Ascending aorta (tissue), 2 donors: ENCODE measurements at regions not wholly inside any gene's neighbourhood (a gene's known extent, or its start where the extent isn't known, plus 50 kb on each side); places are given as distances from the start of the nearest gene placed in this dataset.

ENCODE experiments used
- DNase-seq, 2 donors: peaks; one replicate each; pipeline ENCODE4 v3.0.0-alpha.2; 2019; ENCODE audit warnings: low spot score in 2 of 2
- H3K27ac ChIP-seq, 2 donors: fragments of 200-600 bp; sonication (generic); one replicate each; pipeline ENCODE4 v1.5.1; 2016 to 2017; ENCODE audit warnings: mild to moderate bottlenecking in 1 of 2
- H3K27me3 ChIP-seq: fragments of 200-600 bp; sonication (generic); one replicate; pipeline ENCODE4 v1.5.1; 2017
- H3K36me3 ChIP-seq, 2 donors: fragments of 200-600 bp; sonication (generic); one replicate each; pipeline ENCODE4 v1.5.1; 2016
- H3K4me1 ChIP-seq, 2 donors: fragments of 200-600 bp; sonication (generic); one replicate each; pipeline ENCODE4 v1.5.1; 2016 to 2017; ENCODE audit warnings: mild to moderate bottlenecking in 1 of 2
- H3K4me3 ChIP-seq, 2 donors: fragments of 200-600 bp; sonication (generic); one replicate each; pipeline ENCODE4 v1.5.1; 2016 to 2017; ENCODE audit warnings: mild to moderate bottlenecking in 1 of 2
- H3K9me3 ChIP-seq, 2 donors: fragments of 200-600 bp; sonication (generic); one replicate each; pipeline ENCODE4 v1.5.1; 2016
- intact Hi-C: fragments of 100-400 bp; cut with DNase I; formaldehyde crosslinking; loops from one replicate; pipeline ENCODE4 v1.15.1; 2023
- TF ChIP-seq, protein P1 (sequence below), 3 experiments: fragments of 200-600 bp in 2 of 3; fragments of 450-650 bp in 1 of 3; sonication (generic) in 2 of 3; IDR thresholded peaks; one replicate each; pipeline ENCODE4 v1.5.1; 2016 to 2019; ENCODE audit warnings: antibody characterized with exemption in 3 of 3, mild to moderate bottlenecking in 1 of 3, moderate library complexity in 1 of 3

DNA sequence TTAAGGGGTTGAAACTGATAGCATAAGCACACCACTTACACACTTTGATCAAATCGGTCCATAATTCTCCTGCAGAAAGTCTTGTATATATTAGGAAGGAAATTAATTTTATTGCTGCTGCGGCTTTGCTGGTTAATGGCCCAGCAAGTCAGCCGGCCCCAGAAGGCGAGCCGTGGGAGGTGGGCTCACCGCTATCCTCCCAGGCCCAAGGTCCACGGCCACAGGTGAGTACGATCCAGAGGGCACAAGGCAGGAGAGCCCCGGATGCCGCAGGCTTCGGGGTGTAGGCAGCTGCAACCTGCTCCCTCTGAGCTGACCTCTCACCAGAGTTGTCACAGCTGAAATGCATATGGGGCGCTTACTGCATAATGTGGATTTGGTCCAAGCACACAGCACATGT is 165.7 kb downstream of the TBX5 start:
- H3K27me3 ChIP-seq: no peaks in the 10 kb centered on the region
- peaks cover 0 to 9% of the 10 kb centered on the region in 2 donors for H3K4me1 ChIP-seq
- H3K27ac ChIP-seq: no peak overlapping the region
- H3K9me3 ChIP-seq: no peaks in the 10 kb centered on the region
- H3K36me3 ChIP-seq: no peaks in the 10 kb centered on the region
- TF ChIP-seq, protein P1, sequence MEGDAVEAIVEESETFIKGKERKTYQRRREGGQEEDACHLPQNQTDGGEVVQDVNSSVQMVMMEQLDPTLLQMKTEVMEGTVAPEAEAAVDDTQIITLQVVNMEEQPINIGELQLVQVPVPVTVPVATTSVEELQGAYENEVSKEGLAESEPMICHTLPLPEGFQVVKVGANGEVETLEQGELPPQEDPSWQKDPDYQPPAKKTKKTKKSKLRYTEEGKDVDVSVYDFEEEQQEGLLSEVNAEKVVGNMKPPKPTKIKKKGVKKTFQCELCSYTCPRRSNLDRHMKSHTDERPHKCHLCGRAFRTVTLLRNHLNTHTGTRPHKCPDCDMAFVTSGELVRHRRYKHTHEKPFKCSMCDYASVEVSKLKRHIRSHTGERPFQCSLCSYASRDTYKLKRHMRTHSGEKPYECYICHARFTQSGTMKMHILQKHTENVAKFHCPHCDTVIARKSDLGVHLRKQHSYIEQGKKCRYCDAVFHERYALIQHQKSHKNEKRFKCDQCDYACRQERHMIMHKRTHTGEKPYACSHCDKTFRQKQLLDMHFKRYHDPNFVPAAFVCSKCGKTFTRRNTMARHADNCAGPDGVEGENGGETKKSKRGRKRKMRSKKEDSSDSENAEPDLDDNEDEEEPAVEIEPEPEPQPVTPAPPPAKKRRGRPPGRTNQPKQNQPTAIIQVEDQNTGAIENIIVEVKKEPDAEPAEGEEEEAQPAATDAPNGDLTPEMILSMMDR (IDR thresholded peaks at IDR 0.05): no peak
- intact Hi-C loops: no loop called here
- no peak overlapping the region for H3K4me3 ChIP-seq
- no peak for DNase-seq

DNA sequence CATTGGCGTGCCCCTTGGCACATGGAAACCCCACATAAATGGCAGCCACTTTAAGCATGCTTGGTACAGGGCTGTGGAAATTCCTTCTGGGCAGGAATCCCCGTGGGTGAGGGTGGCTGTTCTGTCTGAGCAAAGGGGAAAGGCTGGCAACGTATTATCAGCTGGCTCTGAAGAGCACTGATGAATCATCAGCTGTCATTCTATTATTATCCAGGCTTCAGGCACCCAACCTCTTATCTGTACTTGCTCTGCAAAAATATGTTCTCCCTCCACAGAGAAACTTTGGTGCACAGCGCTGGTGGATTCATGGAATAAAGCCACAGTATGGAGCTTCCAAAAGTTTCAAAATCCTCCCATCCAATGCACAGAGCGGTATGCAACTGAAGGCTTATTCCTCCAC is 167.1 kb downstream of the TBX5 start:
- intact Hi-C loops: no loop called here
- no peak for DNase-seq
- H3K27ac ChIP-seq: no peak overlapping the region
- no peaks in the 10 kb centered on the region for H3K9me3 ChIP-seq
- TF ChIP-seq, protein P1 (IDR thresholded peaks at IDR 0.05): no peak
- H3K4me3 ChIP-seq: no peak overlapping the region
- no peaks in the 10 kb centered on the region for H3K27me3 ChIP-seq
- no peaks in the 10 kb centered on the region for H3K36me3 ChIP-seq
- H3K4me1 ChIP-seq: peaks cover 0 to 9% of the 10 kb centered on the region in 2 donors

DNA sequence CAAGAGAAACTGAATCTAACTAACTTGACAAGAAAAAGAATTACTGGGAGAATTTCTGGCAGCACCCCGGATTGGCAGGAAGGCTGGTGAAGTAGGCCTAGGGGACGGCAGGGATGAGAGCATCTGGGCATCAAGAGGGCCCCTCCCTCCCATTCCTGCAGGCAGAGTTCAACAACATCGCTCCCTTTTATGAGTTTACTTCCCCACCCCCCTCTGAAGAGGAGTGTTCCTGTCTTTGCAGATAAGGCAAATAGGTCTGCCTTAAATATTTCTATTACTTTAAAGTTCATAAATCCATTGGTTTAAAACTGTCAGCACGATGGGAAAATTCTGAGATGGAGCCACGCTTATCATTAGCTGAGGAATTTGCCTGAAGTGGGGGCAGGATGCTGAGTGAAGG is 168.7 kb downstream of the TBX5 start:
- Histone ChIP-seq H3K4me3 (no peak overlapping the region), H3K9me3 (no peaks in the 10 kb centered on the region), H3K27ac (no peak overlapping the region), H3K27me3 (no peaks in the 10 kb centered on the region), H3K4me1 (peaks cover 0 to 9% of the 10 kb centered on the region in 2 donors), H3K36me3 (no peaks in the 10 kb centered on the region)
- no peak for DNase-seq
- TF ChIP-seq, protein P1 (IDR thresholded peaks at IDR 0.05): no peak
- intact Hi-C loops: no loop called here

DNA sequence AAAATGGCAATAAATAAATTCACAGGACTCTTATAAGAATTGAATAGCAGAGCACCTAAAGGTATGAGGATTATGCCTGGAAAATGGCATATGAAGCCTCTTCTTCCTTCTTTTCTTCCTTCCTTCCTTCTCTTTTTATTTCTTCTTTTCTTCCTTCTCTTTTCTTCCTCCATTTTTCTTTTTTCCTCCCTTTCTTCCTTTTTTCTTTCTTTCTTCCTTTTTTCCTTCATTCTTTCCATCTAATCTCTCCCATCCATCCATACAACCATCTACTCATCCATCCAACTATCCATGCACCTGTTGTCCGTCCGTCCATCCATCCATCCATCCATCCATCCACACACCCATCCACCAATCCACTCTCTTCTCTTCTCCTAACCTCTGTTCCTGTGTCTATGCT is 173.8 kb downstream of the TBX5 start:
- intact Hi-C loops: no loop called here
- H3K4me3 ChIP-seq: no peak overlapping the region
- no peaks in the 10 kb centered on the region for H3K9me3 ChIP-seq
- H3K27me3 ChIP-seq: no peaks in the 10 kb centered on the region
- no peak overlapping the region for H3K27ac ChIP-seq
- TF ChIP-seq, protein P1 (IDR thresholded peaks at IDR 0.05): no peak
- H3K4me1 ChIP-seq: no peaks in the 10 kb centered on the region
- DNase-seq: no peak
- H3K36me3 ChIP-seq: no peaks in the 10 kb centered on the region

DNA sequence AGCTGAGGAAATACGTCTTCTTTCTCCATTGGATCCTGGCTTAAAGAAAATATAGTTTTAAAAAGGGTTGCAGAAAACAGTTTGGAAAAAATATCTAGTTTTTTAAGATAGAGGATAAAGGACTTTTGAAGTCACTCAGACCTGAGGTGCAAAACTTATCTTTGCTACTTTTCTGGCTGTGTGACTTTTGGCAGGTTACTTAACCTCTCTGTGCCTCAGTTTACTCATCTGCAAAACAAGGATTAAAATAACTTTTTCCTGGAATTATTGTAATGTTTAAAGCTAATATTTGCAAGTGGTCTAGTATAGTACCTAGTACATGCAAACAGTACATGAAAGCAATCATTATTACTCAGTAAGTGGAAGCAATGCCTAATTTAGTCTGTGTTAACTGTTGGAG is 176.8 kb downstream of the TBX5 start:
- no peak for DNase-seq
- Histone ChIP-seq H3K4me3 (no peak overlapping the region), H3K9me3 (no peaks in the 10 kb centered on the region), H3K27me3 (no peaks in the 10 kb centered on the region), H3K27ac (no peak overlapping the region), H3K4me1 (no peaks in the 10 kb centered on the region), H3K36me3 (no peaks in the 10 kb centered on the region)
- intact Hi-C loops: no loop called here
- TF ChIP-seq, protein P1 (IDR thresholded peaks at IDR 0.05): no peak

DNA sequence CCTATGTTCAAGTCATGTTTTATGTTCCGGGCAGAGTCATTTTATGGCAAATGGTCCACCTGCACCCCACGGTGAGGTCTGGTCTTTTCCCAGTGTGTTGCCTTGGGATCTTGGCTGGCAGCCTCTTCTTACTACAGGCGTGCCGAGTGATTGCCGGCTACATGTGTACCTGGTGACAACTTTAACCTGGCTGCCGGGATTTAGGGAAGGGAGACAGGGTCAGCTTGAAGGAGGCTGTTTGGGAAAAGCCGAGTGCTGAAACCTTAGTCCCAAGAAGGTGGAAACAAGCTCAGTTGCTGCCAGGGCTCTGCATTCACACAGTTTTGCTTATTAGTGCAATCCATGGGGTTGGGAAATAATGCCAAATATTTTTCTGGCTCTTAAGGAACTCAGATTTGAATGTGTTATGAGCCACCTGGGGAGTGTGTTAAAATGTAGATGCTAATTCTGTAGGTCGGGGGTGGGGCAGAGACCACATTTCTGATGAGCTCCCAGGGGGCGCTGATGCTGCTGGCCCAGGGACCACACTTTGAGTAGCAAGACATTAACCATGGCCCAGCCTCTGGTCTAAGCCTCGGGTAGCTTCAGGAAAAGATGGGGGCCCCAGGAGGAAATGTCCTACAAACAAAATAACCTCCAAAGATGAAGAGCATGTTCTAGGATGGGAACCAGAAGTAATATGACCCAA is 179.6 kb downstream of the TBX5 start:
- no peak overlapping the region for H3K4me3 ChIP-seq
- H3K4me1 ChIP-seq: no peaks in the 10 kb centered on the region
- intact Hi-C loops: no loop called here
- DNase-seq: no peak
- no peaks in the 10 kb centered on the region for H3K36me3 ChIP-seq
- H3K27ac ChIP-seq: no peak overlapping the region
- TF ChIP-seq, protein P1 (IDR thresholded peaks at IDR 0.05): no peak
- no peaks in the 10 kb centered on the region for H3K9me3 ChIP-seq
- H3K27me3 ChIP-seq: no peaks in the 10 kb centered on the region
